ENCODE measurements at regions not wholly inside any gene's neighbourhood (a gene's known extent, or its start where the extent isn't known, plus 50 kb on each side); places are given as distances from the start of the nearest gene placed in this dataset.

GRCh38 chr7:121777672-121778071 lies 95.3 kb upstream of the PTPRZ1 start:
- no TSS peak for BruUV-seq (replicated peaks)
- no peak overlapping the region for H2AK5ac ChIP-seq (ENCODE audit: low read depth, low read length)
- CTCF ChIA-PET: no interaction called here

More at GRCh38 chr7:121777672-121778071, 95.3 kb upstream of the PTPRZ1 start:
- in situ Hi-C loops (cut with MboI; ENCODE audit: low sequenced_read_pairs) (no loop called here), dilution Hi-C loops (cut with HindIII; ENCODE audit: low sequenced_read_pairs, unreplicated experiment) (no loop called here), intact Hi-C loops (cut with micrococcal nuclease) (no loop called here)
- TF ChIP-seq, protein P1, sequence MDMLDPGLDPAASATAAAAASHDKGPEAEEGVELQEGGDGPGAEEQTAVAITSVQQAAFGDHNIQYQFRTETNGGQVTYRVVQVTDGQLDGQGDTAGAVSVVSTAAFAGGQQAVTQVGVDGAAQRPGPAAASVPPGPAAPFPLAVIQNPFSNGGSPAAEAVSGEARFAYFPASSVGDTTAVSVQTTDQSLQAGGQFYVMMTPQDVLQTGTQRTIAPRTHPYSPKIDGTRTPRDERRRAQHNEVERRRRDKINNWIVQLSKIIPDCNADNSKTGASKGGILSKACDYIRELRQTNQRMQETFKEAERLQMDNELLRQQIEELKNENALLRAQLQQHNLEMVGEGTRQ (IDR thresholded peaks at IDR 0.05; ENCODE audit: low read depth, low read length): no peak
- no peak for TF ChIP-seq RFX5 (IDR thresholded peaks at IDR 0.05; ENCODE audit: low read depth, low read length)
- no peak for TF ChIP-seq NFE2L2 (IDR thresholded peaks at IDR 0.05; ENCODE audit: low read depth, low read length)
- no peak for TF ChIP-seq CHD1 (IDR thresholded peaks at IDR 0.05; ENCODE audit: low read depth, low read length)
- no peak for TF ChIP-seq POLR2A (IDR thresholded peaks at IDR 0.05; ENCODE audit: low read depth, low read length)
- no peak for TF ChIP-seq RCOR1 (IDR thresholded peaks at IDR 0.05; ENCODE audit: insufficient replicate concordance, low read length)
- TF ChIP-seq RAD21 (IDR thresholded peaks at IDR 0.05; ENCODE audit: low read length): no peak
- no peak for TF ChIP-seq MAFK (IDR thresholded peaks at IDR 0.05; ENCODE audit: low read depth, low read length)
- TF ChIP-seq FOS (IDR thresholded peaks at IDR 0.05; ENCODE audit: low read depth, low read length): no peak
- no peak for TF ChIP-seq MXI1 (IDR thresholded peaks at IDR 0.05; ENCODE audit: borderline replicate concordance, low read depth, low read length)
- TF ChIP-seq, protein P2, sequence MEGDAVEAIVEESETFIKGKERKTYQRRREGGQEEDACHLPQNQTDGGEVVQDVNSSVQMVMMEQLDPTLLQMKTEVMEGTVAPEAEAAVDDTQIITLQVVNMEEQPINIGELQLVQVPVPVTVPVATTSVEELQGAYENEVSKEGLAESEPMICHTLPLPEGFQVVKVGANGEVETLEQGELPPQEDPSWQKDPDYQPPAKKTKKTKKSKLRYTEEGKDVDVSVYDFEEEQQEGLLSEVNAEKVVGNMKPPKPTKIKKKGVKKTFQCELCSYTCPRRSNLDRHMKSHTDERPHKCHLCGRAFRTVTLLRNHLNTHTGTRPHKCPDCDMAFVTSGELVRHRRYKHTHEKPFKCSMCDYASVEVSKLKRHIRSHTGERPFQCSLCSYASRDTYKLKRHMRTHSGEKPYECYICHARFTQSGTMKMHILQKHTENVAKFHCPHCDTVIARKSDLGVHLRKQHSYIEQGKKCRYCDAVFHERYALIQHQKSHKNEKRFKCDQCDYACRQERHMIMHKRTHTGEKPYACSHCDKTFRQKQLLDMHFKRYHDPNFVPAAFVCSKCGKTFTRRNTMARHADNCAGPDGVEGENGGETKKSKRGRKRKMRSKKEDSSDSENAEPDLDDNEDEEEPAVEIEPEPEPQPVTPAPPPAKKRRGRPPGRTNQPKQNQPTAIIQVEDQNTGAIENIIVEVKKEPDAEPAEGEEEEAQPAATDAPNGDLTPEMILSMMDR (conservative IDR thresholded peaks at IDR 0.05; ENCODE audit: low read depth, low read length): no peak
- TF ChIP-seq CEBPB (IDR thresholded peaks at IDR 0.05; ENCODE audit: low read depth, low read length): no peak
- TF ChIP-seq SMC3 (IDR thresholded peaks at IDR 0.05; ENCODE audit: low read depth, low read length): no peak
- no peak overlapping the region for H2BK120ac ChIP-seq (ENCODE audit: low read depth, low read length)
- POLR2A ChIA-PET (ENCODE audit: unreplicated experiment): no interaction called here
- no peak overlapping the region for H3K4me3 ChIP-seq (ENCODE audit: insufficient read depth, low read depth, low read length)
- H3K79me1 ChIP-seq (ENCODE audit: low read depth in 1 of 2, low read length in 2 of 2): no peaks in the 10 kb centered on the region
- no peak overlapping the region for H3K56ac ChIP-seq (ENCODE audit: extremely low read depth, insufficient read depth, low read length)
- no peak overlapping the region for H3K27ac ChIP-seq (ENCODE audit: insufficient read depth, low read length)
- no peak overlapping the region for H3K9ac ChIP-seq (ENCODE audit: low read depth, low read length)
- no peak overlapping the region for H2BK5ac ChIP-seq (ENCODE audit: low read depth, low read length, poor library complexity, severe bottlenecking)
- WGBS, 2 experiments (ENCODE audit: extremely low coverage in 2 of 2, insufficient read length in 1 of 2): no CpG with 5 or more reads among the region's 3 CpGs
- no peak overlapping the region for H3K14ac ChIP-seq (replicated peaks; ENCODE audit: low read depth, low read length)
- no peak overlapping the region for H4K5ac ChIP-seq (ENCODE audit: low read depth, low read length)
- no peak overlapping the region for H2AFZ ChIP-seq (replicated peaks; ENCODE audit: low read length, poor library complexity)
- no peak overlapping the region for H2BK20ac ChIP-seq (ENCODE audit: low read depth, low read length)
- no peaks in the 10 kb centered on the region for H3K9me1 ChIP-seq (ENCODE audit: insufficient read depth, low read length)
- no peak overlapping the region for H3K4me2 ChIP-seq (ENCODE audit: low read depth, low read length)
- H3K9me3 ChIP-seq (ENCODE audit: control insufficient read depth, insufficient read depth, low read length): no peaks in the 10 kb centered on the region
- H3K4me1 ChIP-seq (ENCODE audit: control insufficient read depth, insufficient read depth, low read length): no peaks in the 10 kb centered on the region
- no peak overlapping the region for H3K18ac ChIP-seq (ENCODE audit: low read depth, low read length)
- H4K20me1 ChIP-seq (ENCODE audit: insufficient read depth, low read length): no peaks in the 10 kb centered on the region
- no peak overlapping the region for H4K8ac ChIP-seq (ENCODE audit: low read depth in 2 of 2, low read length in 2 of 2)
- H3K27me3 ChIP-seq (ENCODE audit: control insufficient read depth, insufficient read depth, low read length): no peaks in the 10 kb centered on the region
- no peak overlapping the region for H3K4ac ChIP-seq (ENCODE audit: low read depth, low read length)
- H2AK9ac ChIP-seq (replicated peaks; ENCODE audit: low read depth, low read length, poor library complexity): no peak overlapping the region
- DNase-seq (no peak), ATAC-seq (ENCODE audit: low read depth) (no peak)
- no peak overlapping the region for H3K23ac ChIP-seq (ENCODE audit: low read depth, low read length)
- H2BK15ac ChIP-seq (ENCODE audit: low read depth, low read length): no peak overlapping the region
- no peak overlapping the region for H4K91ac ChIP-seq (ENCODE audit: insufficient read depth, low read depth, low read length)
- no peaks in the 10 kb centered on the region for H3K36me3 ChIP-seq (ENCODE audit: control insufficient read depth, insufficient read depth, low read length)

Data from IMR-90 (cell line).